GM10248 (cell line): ENCODE measurements at regions not wholly inside any gene's neighbourhood (a gene's known extent, or its start where the extent isn't known, plus 50 kb on each side); places are given as distances from the start of the nearest gene placed in this dataset.

Experiments
- CTCF ChIA-PET: fragments of 300-600 bp; sonication (Branson Sonifier 250); formaldehyde crosslinking; extraction: SDS; loops from one replicate; lab custom pipeline; 2021; ENCODE audit warnings: antibody characterized with exemption; lab: Yijun Ruan, JAX
- POLR2A ChIA-PET: fragments of 350-650 bp; sonication (Branson Sonifier 250); formaldehyde crosslinking; extraction: SDS; loops from one replicate; lab custom pipeline; 2020; ENCODE audit warnings: antibody characterized with exemption; lab: Yijun Ruan, JAX
- DNase-seq: peaks from one replicate; pipeline ENCODE4 v3.0.0; 2012; ENCODE audit errors: extremely low spot score
- CTCF ChIP-seq: IDR thresholded peaks from 2 replicates; pipeline ENCODE4 v1.5.1; 2012; ENCODE audit warnings: mild to moderate bottlenecking, low read depth; ENCODE audit errors: extremely low read depth, missing control alignments, control extremely low read depth

GRCh38 chr6:168373389-168373788, 53.8 kb upstream of the DACT2 start:
- CTCF ChIA-PET: interaction anchor here (1.2 to 1.3 kb wide), 2 partner anchors 14 to 25 kb away, joined by 3 to 4 read pairs; no protein-coding TSS in a partner anchor
- POLR2A ChIA-PET: no interaction called here
- DNase-seq: no peak
- TF ChIP-seq CTCF: no peak

GRCh38 chr6:168374051-168374502, 54.5 kb upstream of the DACT2 start:
- ChIA-PET POLR2A (no interaction called here), CTCF (interaction anchor here (1.2 kb wide), 1 partner anchor 26 kb away, joined by 4 read pairs; no protein-coding TSS in a partner anchor)
- no peak for TF ChIP-seq CTCF
- no peak for DNase-seq

- ChIA-PET POLR2A (no interaction called here), CTCF (interaction anchor here (1.2 kb wide), 1 partner anchor 27 kb away, joined by 4 read pairs; no protein-coding TSS in a partner anchor)
- DNase-seq: no peak
- TF ChIP-seq CTCF: no peak
These were observed 55.0 kb upstream of the DACT2 start for GRCh38 chr6:168374541-168375071.

- TF ChIP-seq CTCF: no peak
- CTCF ChIA-PET: no interaction called here
- POLR2A ChIA-PET: no interaction called here
- no peak for DNase-seq
These were observed 56.5 kb upstream of the DACT2 start for GRCh38 chr6:168376120-168376519.

GRCh38 chr6:168376811-168377483, 57.4 kb upstream of the DACT2 start:
- DNase-seq: no peak
- ChIA-PET POLR2A (no interaction called here), CTCF (no interaction called here)
- TF ChIP-seq CTCF: no peak

- ChIA-PET POLR2A (no interaction called here), CTCF (no interaction called here)
- no peak for DNase-seq
- TF ChIP-seq CTCF: no peak
These were observed 57.9 kb upstream of the DACT2 start for GRCh38 chr6:168377484-168377855.
